H1 (cell line): ENCODE measurements at regions not wholly inside any gene's neighbourhood (a gene's known extent, or its start where the extent isn't known, plus 50 kb on each side); places are given as distances from the start of the nearest gene placed in this dataset.

Experiments
- CTCF ChIA-PET: fragments of 300-600 bp; sonication (Branson Sonifier 250); formaldehyde crosslinking; loops from one replicate; lab custom pipeline; 2021; ENCODE audit not compliant: partially characterized antibody; lab: Charles Lee
- POLR2A ChIA-PET: fragments of 300-600 bp; sonication (Branson Sonifier 250); formaldehyde crosslinking; loops from one replicate; lab custom pipeline; 2021; ENCODE audit warnings: inconsistent platforms; ENCODE audit not compliant: partially characterized antibody; lab: Charles Lee
- DNase-seq, 2 experiments: peaks; one replicate each; pipeline versions ENCODE4 v3.0.0 to v3.0.0-alpha.2; 2010 to 2022; ENCODE audit warnings: low spot score in 2 of 2, low read depth in 1 of 2, mixed read lengths in 1 of 2
- FAIRE-seq: peaks from 2 replicates; lab custom pipeline; 2011; peaks lifted over from hg19 to GRCh38; lab: Jason Lieb, UNC
- H2AFZ ChIP-seq: 2 replicates; pipeline ENCODE4 v1.8.1; 2012; ENCODE audit warnings: low read length, inconsistent platforms
- H2AK5ac ChIP-seq: 2 replicates; pipeline ENCODE4 v1.6.1; 2013; ENCODE audit warnings: low read depth, low read length
- H2BK120ac ChIP-seq: replicated peaks from 2 replicates; pipeline ENCODE3; 2013; ENCODE audit warnings: low read depth, low read length, inconsistent platforms
- H2BK12ac ChIP-seq: 2 replicates; pipeline ENCODE4 v1.6.1; 2013; ENCODE audit warnings: low read depth, low read length
- H2BK15ac ChIP-seq: 2 replicates; pipeline ENCODE4 v1.6.1; 2013; ENCODE audit warnings: low read length
- H2BK20ac ChIP-seq: 2 replicates; pipeline ENCODE4 v1.6.1; 2013; ENCODE audit warnings: low read length
- H2BK5ac ChIP-seq: 2 replicates; pipeline ENCODE4 v1.6.1; 2013; ENCODE audit warnings: low read depth, low read length
- H3K14ac ChIP-seq: 2 replicates; pipeline ENCODE4 v1.6.1; 2013; ENCODE audit warnings: inconsistent platforms; ENCODE audit not compliant: insufficient read length
- H3K18ac ChIP-seq: 2 replicates; pipeline ENCODE4 v1.6.1; 2013; ENCODE audit warnings: low read length; ENCODE audit errors: extremely low read depth
- H3K23ac ChIP-seq: 2 replicates; pipeline ENCODE4 v1.6.1; 2013; ENCODE audit warnings: inconsistent platforms; ENCODE audit not compliant: insufficient read length
- H3K23me2 ChIP-seq: 2 replicates; pipeline ENCODE4 v1.6.1; 2013; ENCODE audit warnings: low read depth, low read length
- H3K27ac ChIP-seq: 2 replicates; pipeline ENCODE4 v1.6.1; 2011; ENCODE audit warnings: low read depth, low read length, inconsistent platforms
- H3K27me3 ChIP-seq, 4 experiments: replicated peaks in 1 of 4; 1 replicate in 1 of 4; 2 replicates in 3 of 4; pipeline versions ENCODE4 v1.6.1 to v1.8.1; 2011 to 2013; ENCODE audit warnings: low read length in 3 of 4, mild to moderate bottlenecking in 3 of 4, inconsistent platforms in 2 of 4, mixed read lengths in 2 of 4, moderate library complexity in 1 of 4; ENCODE audit not compliant: control insufficient read depth in 3 of 4, insufficient read depth in 3 of 4; ENCODE audit errors: extremely low read depth in 1 of 4
- H3K36me3 ChIP-seq, 4 experiments: 2 replicates each; pipeline versions ENCODE4 v1.6.1 to v1.8.1; 2011 to 2013; ENCODE audit warnings: mild to moderate bottlenecking in 4 of 4, low read length in 3 of 4, moderate library complexity in 2 of 4, control low read depth in 1 of 4, inconsistent platforms in 1 of 4; ENCODE audit not compliant: insufficient read depth in 4 of 4, control insufficient read depth in 2 of 4
- H3K4ac ChIP-seq: replicated peaks from 2 replicates; pipeline ENCODE3; 2013; ENCODE audit warnings: low read length, low read depth, mixed read lengths, inconsistent platforms; ENCODE audit not compliant: insufficient read length
- H3K4me1 ChIP-seq, 4 experiments: replicated peaks in 1 of 4; 1 replicate in 1 of 4; 2 replicates in 3 of 4; pipeline versions ENCODE4 v1.6.1 to v1.8.1; 2011 to 2013; ENCODE audit warnings: low read length in 3 of 4, inconsistent platforms in 2 of 4, mixed read lengths in 1 of 4; ENCODE audit not compliant: insufficient read depth in 4 of 4, control insufficient read depth in 3 of 4
- H3K4me2 ChIP-seq, 2 experiments: 2 replicates each; pipeline versions ENCODE4 v1.6.1 to v1.8.1; 2011 to 2013; ENCODE audit warnings: low read depth in 2 of 2, low read length in 2 of 2, control low read depth in 1 of 2, inconsistent platforms in 1 of 2, mild to moderate bottlenecking in 1 of 2; ENCODE audit not compliant: insufficient read depth in 1 of 2
- H3K4me3 ChIP-seq, 4 experiments: fragments of 200-600, 300-600 bp in 1 of 4; sonication (generic), shearing (Covaris generic), sonication (Bioruptor Twin) in 1 of 4; 2 replicates each; pipeline versions ENCODE4 v1.5.1 to v1.8.1; 2011 to 2016; ENCODE audit warnings: low read length in 4 of 4, low read depth in 3 of 4, control low read depth in 2 of 4, inconsistent platforms in 2 of 4, mild to moderate bottlenecking in 2 of 4, mixed read lengths in 1 of 4, moderate library complexity in 1 of 4; ENCODE audit not compliant: insufficient read depth in 2 of 4; ENCODE audit errors: extremely low read depth in 1 of 4
- H3K56ac ChIP-seq: replicated peaks from 2 replicates; pipeline ENCODE3; 2013; ENCODE audit warnings: low read depth, mild to moderate bottlenecking, mixed read lengths, low read length, inconsistent platforms; ENCODE audit not compliant: insufficient read length
- H3K79me1 ChIP-seq: 2 replicates; pipeline ENCODE4 v1.6.1; 2013; ENCODE audit warnings: low read depth, low read length, control low read depth
- H3K79me2 ChIP-seq, 2 experiments: 2 replicates each; pipeline versions ENCODE4 v1.6.1 to v1.8.1; 2012 to 2013; ENCODE audit warnings: low read length in 2 of 2, mild to moderate bottlenecking in 2 of 2, inconsistent platforms in 1 of 2; ENCODE audit not compliant: insufficient read depth in 2 of 2, control insufficient read depth in 1 of 2
- H3K9ac ChIP-seq, 4 experiments: replicated peaks in 1 of 4; 1 replicate in 1 of 4; 2 replicates in 3 of 4; pipeline versions ENCODE4 v1.6.1 to v1.8.1; 2011 to 2013; ENCODE audit warnings: low read depth in 3 of 4, low read length in 3 of 4, control low read depth in 2 of 4, mild to moderate bottlenecking in 2 of 4, moderate library complexity in 2 of 4, inconsistent platforms in 1 of 4; ENCODE audit errors: extremely low read depth in 1 of 4
- H3K9me3 ChIP-seq, 2 experiments: 2 replicates each; pipeline versions ENCODE4 v1.6.1 to v1.8.1; 2012 to 2013; ENCODE audit warnings: mild to moderate bottlenecking in 2 of 2, moderate library complexity in 2 of 2, control low read depth in 1 of 2, inconsistent platforms in 1 of 2, low read depth in 1 of 2, low read length in 1 of 2, mixed read lengths in 1 of 2; ENCODE audit not compliant: insufficient read depth in 2 of 2
- H4K20me1 ChIP-seq, 2 experiments: replicated peaks in 1 of 2; 2 replicates each; pipeline versions ENCODE3 to v1.8.1; 2011 to 2013; ENCODE audit warnings: inconsistent platforms in 2 of 2, low read length in 2 of 2, mild to moderate bottlenecking in 1 of 2; ENCODE audit not compliant: insufficient read depth in 2 of 2, control insufficient read depth in 1 of 2
- H4K5ac ChIP-seq: 2 replicates; pipeline ENCODE4 v1.6.1; 2013; ENCODE audit warnings: low read length, low read depth, mixed read lengths, inconsistent platforms; ENCODE audit not compliant: insufficient read length
- H4K8ac ChIP-seq: 2 replicates; pipeline ENCODE4 v1.8.0; 2013; ENCODE audit warnings: mild to moderate bottlenecking, moderate library complexity, low read length, inconsistent platforms; ENCODE audit not compliant: insufficient read depth; ENCODE audit errors: extremely low read depth
- H4K91ac ChIP-seq: replicated peaks from 2 replicates; pipeline ENCODE3; 2013; ENCODE audit warnings: low read length, mixed read lengths, inconsistent platforms; ENCODE audit not compliant: insufficient read length
- JUN ChIP-seq: IDR thresholded peaks from 2 replicates; pipeline ENCODE4 v1.6.1; 2011; ENCODE audit warnings: low read depth, mild to moderate bottlenecking, improper control_type of control experiment, low read length
- WGBS, 2 experiments: shearing (Covaris generic) in 1 of 2; methylation state at CpG; one replicate each; pipeline versions ENCODE4 v1.1.6 to v1.1.7; 2013 to 2015; ENCODE audit warnings: low lambda C conversion rate in 2 of 2, mixed read lengths in 2 of 2, inconsistent platforms in 1 of 2, low coverage in 1 of 2, missing lambda C conversion rate in 1 of 2; ENCODE audit not compliant: insufficient replicate concordance in 2 of 2, insufficient coverage in 1 of 2, insufficient read length in 1 of 2; ENCODE audit errors: extremely low coverage in 1 of 2, missing lambda C conversion rate in 1 of 2; 5-methylcytosine and 5-hydroxymethylcytosine counted together

- WGBS, 2 experiments = 90% methylated on average over 9 of the region's 9 CpGs; no CpG with 5 or more reads in 1 of the 2 experiments
- no peaks in the 10 kb centered on the region for H4K20me1 ChIP-seq
- no peak overlapping the region for H3K14ac ChIP-seq
- H3K79me2 ChIP-seq = no peaks in the 10 kb centered on the region
- H2BK20ac ChIP-seq = no peak overlapping the region
- CTCF ChIA-PET = interaction anchor here (0.6 to 1.3 kb wide), 11 partner anchors 9 to 476 kb away, joined by 3 to 5 read pairs (median 3); no protein-coding TSS in a partner anchor
- H3K9ac ChIP-seq = no peak overlapping the region
- no peaks in the 10 kb centered on the region for H3K79me1 ChIP-seq
- no peak overlapping the region for H2BK5ac ChIP-seq
- H2AK5ac ChIP-seq = no peak overlapping the region
- H3K4me1 ChIP-seq = no peaks in the 10 kb centered on the region
- no peaks in the 10 kb centered on the region for H3K36me3 ChIP-seq
- H2BK120ac ChIP-seq = no peak overlapping the region
- H3K9me3 ChIP-seq = no peaks in the 10 kb centered on the region
- no peaks in the 10 kb centered on the region for H3K23me2 ChIP-seq
- H4K8ac ChIP-seq = no peak overlapping the region
- no peak overlapping the region for H4K5ac ChIP-seq
- DNase-seq (no peak), FAIRE-seq (no peak)
- H4K91ac ChIP-seq = no peak overlapping the region
- H3K27ac ChIP-seq = no peak overlapping the region
- H3K4ac ChIP-seq = no peak overlapping the region
- no peak overlapping the region for H2BK12ac ChIP-seq
- no peaks in the 10 kb centered on the region for H3K27me3 ChIP-seq
- TF ChIP-seq JUN = no peak
- H2BK15ac ChIP-seq = no peak overlapping the region
- POLR2A ChIA-PET = no interaction called here
- H3K56ac ChIP-seq = no peak overlapping the region
- H3K18ac ChIP-seq = no peak overlapping the region
- no peak overlapping the region for H2AFZ ChIP-seq
- no peak overlapping the region for H3K23ac ChIP-seq
- no peak overlapping the region for H3K4me2 ChIP-seq
- H3K4me3 ChIP-seq = no peak overlapping the region
Observed at GRCh38 chr20:22814471-22815205, 220.5 kb upstream of the SSTR4 start.
